ENCODE measurements at regions not wholly inside any gene's neighbourhood (a gene's known extent, or its start where the extent isn't known, plus 50 kb on each side); places are given as distances from the start of the nearest gene placed in this dataset.
"Not testable (repeated sequence)": the region's sequence is repeated elsewhere in the genome, so short reads cannot be mapped to it uniquely, and the experiment has no call there.

DNA sequence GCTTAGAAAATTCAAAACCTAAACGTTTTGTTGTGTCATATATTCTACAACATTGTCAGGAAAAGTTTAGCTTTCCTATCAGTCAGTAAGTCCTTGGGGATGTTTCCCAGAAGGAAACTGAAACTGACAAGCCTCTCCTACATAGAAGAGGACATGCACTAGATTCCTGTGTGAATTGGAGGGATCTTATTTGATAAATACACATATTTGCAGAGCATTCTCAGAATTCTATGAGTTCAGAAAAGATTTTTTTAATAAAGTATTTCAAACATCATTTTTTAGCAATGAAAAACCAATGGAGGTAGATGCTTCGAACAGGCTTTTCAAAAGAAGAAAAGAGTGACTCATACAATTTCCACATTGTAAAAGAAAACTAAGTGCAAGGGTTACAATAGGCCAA lies 1706.7 kb downstream of the SUCLG1 start:
- Histone ChIP-seq H3K27me3 (ENCODE audit: low read depth) (no peaks in the 10 kb centered on the region), H3K4me3 (no peak overlapping the region), H3K27ac (replicated peaks) (no peak overlapping the region), H3K36me3 (no peaks in the 10 kb centered on the region), H3K4me1 (no peaks in the 10 kb centered on the region), H3K9me3 (replicated peaks) (peaks cover 28% of the 10 kb centered on the region)
- TF ChIP-seq, protein P1, sequence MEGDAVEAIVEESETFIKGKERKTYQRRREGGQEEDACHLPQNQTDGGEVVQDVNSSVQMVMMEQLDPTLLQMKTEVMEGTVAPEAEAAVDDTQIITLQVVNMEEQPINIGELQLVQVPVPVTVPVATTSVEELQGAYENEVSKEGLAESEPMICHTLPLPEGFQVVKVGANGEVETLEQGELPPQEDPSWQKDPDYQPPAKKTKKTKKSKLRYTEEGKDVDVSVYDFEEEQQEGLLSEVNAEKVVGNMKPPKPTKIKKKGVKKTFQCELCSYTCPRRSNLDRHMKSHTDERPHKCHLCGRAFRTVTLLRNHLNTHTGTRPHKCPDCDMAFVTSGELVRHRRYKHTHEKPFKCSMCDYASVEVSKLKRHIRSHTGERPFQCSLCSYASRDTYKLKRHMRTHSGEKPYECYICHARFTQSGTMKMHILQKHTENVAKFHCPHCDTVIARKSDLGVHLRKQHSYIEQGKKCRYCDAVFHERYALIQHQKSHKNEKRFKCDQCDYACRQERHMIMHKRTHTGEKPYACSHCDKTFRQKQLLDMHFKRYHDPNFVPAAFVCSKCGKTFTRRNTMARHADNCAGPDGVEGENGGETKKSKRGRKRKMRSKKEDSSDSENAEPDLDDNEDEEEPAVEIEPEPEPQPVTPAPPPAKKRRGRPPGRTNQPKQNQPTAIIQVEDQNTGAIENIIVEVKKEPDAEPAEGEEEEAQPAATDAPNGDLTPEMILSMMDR (IDR thresholded peaks at IDR 0.05; ENCODE audit: borderline replicate concordance) = no peak
- DNase-seq = no peak
- intact Hi-C loops (cut with micrococcal nuclease) = no loop called here

DNA sequence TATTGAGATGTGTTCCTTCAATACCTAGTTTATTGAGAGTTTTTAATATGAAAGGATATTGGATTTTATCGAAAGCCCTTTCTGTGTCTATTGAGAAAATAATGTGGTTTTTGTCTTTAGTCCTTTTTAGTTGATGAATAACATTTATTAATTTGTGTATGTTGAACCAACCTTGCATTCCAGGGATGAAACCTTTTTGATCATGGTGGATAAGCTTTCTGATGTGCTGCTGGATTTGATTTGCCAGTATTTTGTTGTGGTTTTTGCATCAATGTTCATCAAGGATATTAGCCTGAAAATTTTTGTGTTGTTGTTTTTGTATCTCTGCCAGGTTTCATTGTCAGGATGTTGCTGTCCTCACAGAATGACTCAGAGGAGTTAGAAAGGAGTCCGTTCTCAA lies 1710.4 kb downstream of the SUCLG1 start:
- H3K9me3 ChIP-seq (replicated peaks) = peaks cover 38% of the 10 kb centered on the region
- H3K4me3 ChIP-seq = no peak overlapping the region
- H3K27me3 ChIP-seq (ENCODE audit: low read depth) = no peaks in the 10 kb centered on the region
- TF ChIP-seq, protein P1 (IDR thresholded peaks at IDR 0.05; ENCODE audit: borderline replicate concordance) = no peak
- intact Hi-C loops (cut with micrococcal nuclease) = no loop called here
- no peaks in the 10 kb centered on the region for H3K4me1 ChIP-seq
- H3K27ac ChIP-seq (replicated peaks) = no peak overlapping the region
- no peak for DNase-seq
- H3K36me3 ChIP-seq = no peaks in the 10 kb centered on the region

DNA sequence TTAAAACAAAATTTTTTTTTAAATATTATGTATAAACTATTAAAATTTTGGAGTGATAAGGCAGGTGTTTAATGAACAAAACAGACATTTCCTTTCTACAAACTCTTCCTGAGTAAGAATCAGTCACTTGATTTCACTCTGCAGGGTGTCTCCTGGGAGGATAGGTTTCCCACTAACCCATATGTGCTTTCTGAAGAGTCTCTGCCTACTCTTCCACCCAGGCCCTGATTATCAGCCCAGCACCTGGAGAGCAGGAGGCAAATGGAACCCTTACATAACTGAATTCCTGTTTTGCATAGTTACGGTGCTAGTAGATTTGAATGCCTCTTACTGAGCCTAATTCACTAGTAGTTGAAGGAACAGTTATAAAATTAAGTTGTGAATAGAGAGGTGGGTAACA lies 1718.6 kb downstream of the SUCLG1 start:
- no peak overlapping the region for H3K4me3 ChIP-seq
- intact Hi-C loops (cut with micrococcal nuclease) = no loop called here

DNA sequence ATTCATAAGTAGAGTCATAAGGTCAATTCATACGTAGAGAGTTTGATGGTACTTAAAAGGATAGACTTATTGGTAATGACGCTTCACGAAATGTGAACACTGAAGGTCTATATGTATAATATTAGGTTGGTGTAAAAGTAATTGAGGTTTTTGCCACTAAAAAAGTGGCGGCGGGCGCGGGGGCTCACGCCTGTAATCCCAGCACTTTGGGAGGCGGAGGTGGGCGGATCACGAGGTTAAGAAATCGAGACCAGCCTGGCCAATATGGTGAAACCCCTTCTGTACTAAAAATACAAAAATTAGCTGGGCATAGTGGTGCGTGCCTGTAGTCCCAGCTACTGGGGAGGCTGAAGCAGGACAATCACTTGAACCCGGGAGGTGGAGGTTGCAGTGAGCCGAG lies 1721.1 kb downstream of the SUCLG1 start:
- not testable (repeated sequence) for H3K36me3 ChIP-seq; H3K27ac ChIP-seq (replicated peaks); DNase-seq

More for the DNA sequence above, 1718.6 kb downstream of the SUCLG1 start:
- DNase-seq = no peak
- Histone ChIP-seq H3K4me1 (no peaks in the 10 kb centered on the region), H3K27ac (replicated peaks) (no peak overlapping the region), H3K27me3 (ENCODE audit: low read depth) (no peaks in the 10 kb centered on the region), H3K36me3 (no peaks in the 10 kb centered on the region), H3K9me3 (replicated peaks) (peaks cover 4% of the 10 kb centered on the region)
- TF ChIP-seq, protein P1 (IDR thresholded peaks at IDR 0.05; ENCODE audit: borderline replicate concordance) = no peak

DNA sequence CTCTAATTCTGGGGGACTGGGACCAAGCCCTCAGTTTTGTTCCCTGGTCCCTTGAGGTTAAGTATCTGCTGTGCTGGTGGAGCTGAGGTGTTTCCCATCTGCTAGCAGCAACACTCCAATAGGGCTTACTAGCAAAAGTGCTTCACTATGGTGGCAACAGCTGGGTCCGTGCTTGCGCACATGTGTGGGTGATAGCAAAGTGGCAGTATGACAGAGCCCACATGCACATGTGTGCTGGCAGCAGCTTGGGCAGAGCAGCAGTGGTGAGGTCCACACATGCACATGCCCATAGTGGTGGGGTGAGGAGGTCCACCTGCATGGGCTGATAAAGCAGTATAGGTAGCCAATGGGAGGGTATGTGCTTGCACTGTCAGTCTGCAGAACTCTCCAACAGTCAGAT lies 1723.7 kb downstream of the SUCLG1 start:
- Histone ChIP-seq H3K9me3 (replicated peaks) (no peaks in the 10 kb centered on the region), H3K27ac (replicated peaks) (no peak overlapping the region), H3K27me3 (ENCODE audit: low read depth) (no peaks in the 10 kb centered on the region), H3K36me3 (no peaks in the 10 kb centered on the region), H3K4me1 (no peaks in the 10 kb centered on the region), H3K4me3 (no peak overlapping the region)
- intact Hi-C loops (cut with micrococcal nuclease) = no loop called here
- no peak for DNase-seq
- TF ChIP-seq, protein P1 (IDR thresholded peaks at IDR 0.05; ENCODE audit: borderline replicate concordance) = no peak

More for the DNA sequence above, 1721.1 kb downstream of the SUCLG1 start:
- H3K27me3 ChIP-seq (ENCODE audit: low read depth); H3K4me3 ChIP-seq; H3K9me3 ChIP-seq (replicated peaks); H3K4me1 ChIP-seq; intact Hi-C loops (cut with micrococcal nuclease): not testable (repeated sequence)

DNA sequence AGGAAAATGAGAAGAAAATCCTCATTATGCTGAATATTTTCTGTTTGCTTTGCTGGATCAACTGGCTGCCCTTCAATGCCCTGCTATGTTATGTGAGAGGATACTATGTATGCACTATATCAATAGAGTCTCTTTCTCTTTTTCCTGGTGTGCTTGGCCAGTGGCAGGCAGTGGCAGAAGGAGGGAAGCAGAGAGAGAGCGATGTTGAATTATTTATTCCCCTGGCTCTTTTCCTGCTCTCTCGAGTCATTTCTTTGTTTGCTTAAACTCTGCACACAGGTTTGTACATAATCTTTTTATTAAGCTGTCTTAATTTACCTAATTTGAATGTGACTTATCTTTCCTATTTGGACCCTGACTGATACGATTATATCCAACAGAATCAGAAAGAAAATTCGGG lies 1727.3 kb downstream of the SUCLG1 start:
- H3K4me3 ChIP-seq = no peak overlapping the region
- H3K9me3 ChIP-seq (replicated peaks) = no peaks in the 10 kb centered on the region
- intact Hi-C loops (cut with micrococcal nuclease) = no loop called here
- H3K27me3 ChIP-seq (ENCODE audit: low read depth) = no peaks in the 10 kb centered on the region
- H3K36me3 ChIP-seq = no peaks in the 10 kb centered on the region
- TF ChIP-seq, protein P1 (IDR thresholded peaks at IDR 0.05; ENCODE audit: borderline replicate concordance) = no peak
- H3K4me1 ChIP-seq = no peaks in the 10 kb centered on the region
- no peak overlapping the region for H3K27ac ChIP-seq (replicated peaks)
- DNase-seq = no peak

Measured in left ventricle myocardium inferior (tissue), 1 donor.